Activated CD4-positive, alpha-beta T cell treated with anti-CD3 and anti-CD28 coated beads for 36 hours (primary cell): ENCODE measurements at regions not wholly inside any gene's neighbourhood (a gene's known extent, or its start where the extent isn't known, plus 50 kb on each side); places are given as distances from the start of the nearest gene placed in this dataset.
"Not testable (repeated sequence)": the region's sequence is repeated elsewhere in the genome, so short reads cannot be mapped to it uniquely, and the experiment has no call there.

Source experiments
- ATAC-seq: fragments of 200-7000 bp; cut with Tn5 transposase; one replicate; pipeline ENCODE4 v1.10.0; 2021; ENCODE audit warnings: mild to moderate bottlenecking, moderate library complexity
- CTCF ChIA-PET: fragments of 350-600 bp; sonication (Branson Sonifier 250); formaldehyde crosslinking; loops from one replicate; lab custom pipeline; 2021; ENCODE audit warnings: antibody characterized with exemption; lab: Charles Lee
- POLR2A ChIA-PET: fragments of 350-600 bp; sonication (Branson Sonifier 250); formaldehyde crosslinking; loops from one replicate; lab custom pipeline; 2021; ENCODE audit warnings: antibody characterized with exemption, inconsistent platforms; lab: Charles Lee
- DNase-seq: peaks from one replicate; pipeline ENCODE4 v3.0.0-alpha.2; 2020
- H3K27ac Mint-ChIP-seq: one replicate; pipeline ENCODE4 v1.8.0; 2021; ENCODE audit warnings: mixed read lengths
- H3K27me3 Mint-ChIP-seq: one replicate; pipeline ENCODE4 v1.8.0; 2021; ENCODE audit warnings: mixed read lengths
- H3K36me3 Mint-ChIP-seq: one replicate; pipeline ENCODE4 v1.8.0; 2021; ENCODE audit warnings: low read depth, mixed read lengths
- H3K4me1 Mint-ChIP-seq: one replicate; pipeline ENCODE4 v1.8.0; 2021; ENCODE audit warnings: mixed read lengths
- H3K4me3 Mint-ChIP-seq: one replicate; pipeline ENCODE4 v1.8.0; 2021; ENCODE audit warnings: mild to moderate bottlenecking, moderate library complexity, mixed read lengths
- H3K9me3 Mint-ChIP-seq: one replicate; pipeline ENCODE4 v1.8.0; 2021; ENCODE audit warnings: low read depth, mixed read lengths
- intact Hi-C, 2 experiments: fragments of 100-400 bp; cut with DNase I in 1 of 2; cut with micrococcal nuclease in 1 of 2; formaldehyde crosslinking; loops; one replicate each; pipeline versions ENCODE4 v1.14.2 to v1.15.1; 2022 to 2024; cut with DNase I, micrococcal nuclease

- ATAC-seq (no peak), DNase-seq (no peak)
- intact Hi-C loops = no loop called here
- Mint-ChIP-seq H3K9me3 (no peaks in the 10 kb centered on the region), H3K4me1 (peaks cover 3% of the 10 kb centered on the region), H3K4me3 (no peak overlapping the region), H3K36me3 (peaks cover 23% of the 10 kb centered on the region), H3K27me3 (no peaks in the 10 kb centered on the region), H3K27ac (no peak overlapping the region)
- CTCF ChIA-PET = no interaction called here
- POLR2A ChIA-PET = no interaction called here
Measured at GRCh38 chrX:73987166-73987565, 134.7 kb upstream of the XIST start.

- peaks cover 33% of the 10 kb centered on the region for H3K4me1 Mint-ChIP-seq
- no peaks in the 10 kb centered on the region for H3K27me3 Mint-ChIP-seq
- intact Hi-C loops = no loop called here
- no peak overlapping the region for H3K27ac Mint-ChIP-seq
- DNase-seq (no peak), ATAC-seq (no peak)
- no peaks in the 10 kb centered on the region for H3K9me3 Mint-ChIP-seq
- no peak overlapping the region for H3K4me3 Mint-ChIP-seq
- peaks cover 6% of the 10 kb centered on the region for H3K36me3 Mint-ChIP-seq
- ChIA-PET POLR2A (no interaction called here), CTCF (no interaction called here)
Measured at GRCh38 chrX:73979551-73980131, 127.1 kb upstream of the XIST start.

- H3K9me3 Mint-ChIP-seq = no peaks in the 10 kb centered on the region
- peaks cover 8% of the 10 kb centered on the region for H3K36me3 Mint-ChIP-seq
- intact Hi-C loops = loop anchor here (1.0 kb wide), 1 partner anchor 33 kb away; no protein-coding TSS in a partner anchor
- CTCF ChIA-PET = no interaction called here
- H3K27me3 Mint-ChIP-seq = no peaks in the 10 kb centered on the region
- ATAC-seq (peak; percentile 89), DNase-seq (peak; percentile 6)
- POLR2A ChIA-PET = no interaction called here
- no peak overlapping the region for H3K4me3 Mint-ChIP-seq
- H3K27ac Mint-ChIP-seq = peak overlapping the region; percentile 58
- peaks cover 34% of the 10 kb centered on the region for H3K4me1 Mint-ChIP-seq
Measured at GRCh38 chrX:73977542-73978169, 125.1 kb upstream of the XIST start.

- H3K36me3 Mint-ChIP-seq = peaks cover 25% of the 10 kb centered on the region
- H3K9me3 Mint-ChIP-seq, CTCF ChIA-PET, H3K4me3 Mint-ChIP-seq, DNase-seq, H3K4me1 Mint-ChIP-seq, ATAC-seq, intact Hi-C loops, POLR2A ChIA-PET, H3K27me3 Mint-ChIP-seq, H3K27ac Mint-ChIP-seq: not testable (repeated sequence)
Measured at GRCh38 chrX:73967461-73967860, 114.9 kb upstream of the XIST start.

GRCh38 chrX:73965833-73966232 is 113.3 kb upstream of the XIST start:
- H3K9me3 Mint-ChIP-seq = no peaks in the 10 kb centered on the region
- ATAC-seq (no peak), DNase-seq (no peak)
- H3K27me3 Mint-ChIP-seq = no peaks in the 10 kb centered on the region
- H3K4me1 Mint-ChIP-seq = peaks cover 10% of the 10 kb centered on the region
- ChIA-PET CTCF (no interaction called here), POLR2A (no interaction called here)
- H3K36me3 Mint-ChIP-seq = peaks cover 21% of the 10 kb centered on the region
- no peak overlapping the region for H3K27ac Mint-ChIP-seq
- no peak overlapping the region for H3K4me3 Mint-ChIP-seq
- intact Hi-C loops = no loop called here

GRCh38 chrX:73964579-73964978 is 112.1 kb upstream of the XIST start:
- Mint-ChIP-seq H3K9me3 (no peaks in the 10 kb centered on the region), H3K36me3 (peaks cover 15% of the 10 kb centered on the region), H3K27me3 (no peaks in the 10 kb centered on the region), H3K27ac (no peak overlapping the region), H3K4me3 (no peak overlapping the region), H3K4me1 (peaks cover 16% of the 10 kb centered on the region)
- ATAC-seq (no peak), DNase-seq (no peak)
- ChIA-PET CTCF (no interaction called here), POLR2A (no interaction called here)
- intact Hi-C loops = no loop called here

- Mint-ChIP-seq H3K27me3 (no peaks in the 10 kb centered on the region), H3K4me1 (peaks cover 19% of the 10 kb centered on the region), H3K4me3 (no peak overlapping the region), H3K27ac (no peak overlapping the region), H3K9me3 (no peaks in the 10 kb centered on the region), H3K36me3 (peaks cover 13% of the 10 kb centered on the region)
- DNase-seq = no peak
- ATAC-seq = no peak
- ChIA-PET POLR2A (no interaction called here), CTCF (no interaction called here)
- intact Hi-C loops = no loop called here
Measured at GRCh38 chrX:73963682-73964081, 111.2 kb upstream of the XIST start.

GRCh38 chrX:73962948-73963347 is 110.4 kb upstream of the XIST start:
- peaks cover 16% of the 10 kb centered on the region for H3K36me3 Mint-ChIP-seq
- peaks cover 23% of the 10 kb centered on the region for H3K4me1 Mint-ChIP-seq
- CTCF ChIA-PET = no interaction called here
- H3K9me3 Mint-ChIP-seq = no peaks in the 10 kb centered on the region
- ATAC-seq (no peak), DNase-seq (no peak)
- intact Hi-C loops = no loop called here
- POLR2A ChIA-PET = no interaction called here
- H3K27me3 Mint-ChIP-seq = no peaks in the 10 kb centered on the region
- H3K27ac Mint-ChIP-seq = no peak overlapping the region
- no peak overlapping the region for H3K4me3 Mint-ChIP-seq

- not testable (repeated sequence) for H3K4me3 Mint-ChIP-seq
Measured at GRCh38 chrX:73961867-73962266, 109.4 kb upstream of the XIST start.

GRCh38 chrX:73944563-73944908 is 92.0 kb upstream of the XIST start:
- ChIA-PET CTCF (interaction anchor here (0.7 kb wide), 1 partner anchor 24 kb away, joined by 3 read pairs; no protein-coding TSS in a partner anchor), POLR2A (interaction anchor here (0.6 to 0.7 kb wide), 2 partner anchors 309 to 327 kb away, joined by 3 read pairs; no protein-coding TSS in a partner anchor)
- intact Hi-C loops = loop anchor here (1.0 to 10.0 kb wide), 5 partner anchors 33 to 1667 kb away; partner anchors contain the start of genes ABCB7 (in 1 of the 2), CHIC1 (in 1 of the 2), HDAC8 (in 1 of the 2) and RPS4X (in 1 of the 2)
- DNase-seq (no peak), ATAC-seq (peak; percentile 2)
- Mint-ChIP-seq H3K4me3 (peak overlapping the region; percentile 89), H3K27me3 (no peaks in the 10 kb centered on the region), H3K4me1 (peaks cover 15% of the 10 kb centered on the region), H3K36me3 (peaks cover 7% of the 10 kb centered on the region), H3K9me3 (no peaks in the 10 kb centered on the region), H3K27ac (peak overlapping the region; percentile 96)

More at GRCh38 chrX:73961867-73962266, 109.4 kb upstream of the XIST start:
- H3K9me3 Mint-ChIP-seq, CTCF ChIA-PET, H3K27ac Mint-ChIP-seq, H3K27me3 Mint-ChIP-seq, DNase-seq, ATAC-seq, intact Hi-C loops: not testable (repeated sequence)
- peaks cover 26% of the 10 kb centered on the region for H3K4me1 Mint-ChIP-seq
- H3K36me3 Mint-ChIP-seq = peaks cover 14% of the 10 kb centered on the region
- POLR2A ChIA-PET = interaction anchor here (0.6 kb wide), 1 partner anchor 15 kb away, joined by 3 read pairs; no protein-coding TSS in a partner anchor

GRCh38 chrX:73943693-73944562 is 91.4 kb upstream of the XIST start:
- H3K27me3 Mint-ChIP-seq = no peaks in the 10 kb centered on the region
- H3K27ac Mint-ChIP-seq = peak overlapping the region; percentile 96
- DNase-seq = peak; percentile 91
- ATAC-seq = peak; percentile 99
- H3K4me3 Mint-ChIP-seq = peak overlapping the region; percentile 89
- peaks cover 7% of the 10 kb centered on the region for H3K36me3 Mint-ChIP-seq
- intact Hi-C loops = loop anchor here (1.0 to 10.0 kb wide), 5 partner anchors 33 to 1667 kb away; partner anchors contain the start of genes ABCB7 (in 1 of the 2), CHIC1 (in 1 of the 2), HDAC8 (in 1 of the 2) and RPS4X (in 1 of the 2)
- H3K4me1 Mint-ChIP-seq = peaks cover 15% of the 10 kb centered on the region
- ChIA-PET CTCF (interaction anchor here (0.6 to 0.7 kb wide), 3 partner anchors 9 to 52 kb away, joined by 3 read pairs; no protein-coding TSS in a partner anchor), POLR2A (interaction anchor here (0.6 to 0.7 kb wide), 2 partner anchors 310 to 328 kb away, joined by 3 read pairs; no protein-coding TSS in a partner anchor)
- H3K9me3 Mint-ChIP-seq = no peaks in the 10 kb centered on the region
